ENCODE measurements at regions not wholly inside any gene's neighbourhood (a gene's known extent, or its start where the extent isn't known, plus 50 kb on each side); places are given as distances from the start of the nearest gene placed in this dataset.

- no peak overlapping the region for H3K4me3 ChIP-seq (ENCODE audit: low read depth, low read length)
- no peak for TF ChIP-seq CTCF (IDR thresholded peaks at IDR 0.05; ENCODE audit: insufficient read depth, low read length, severe bottlenecking)
- FAIRE-seq (no peak), DNase-seq (ENCODE audit: low read depth) (no peak)
- no peaks in the 10 kb centered on the region for H3K36me3 ChIP-seq (ENCODE audit: control insufficient read depth, insufficient read depth, low read length)
- H3K27me3 ChIP-seq (ENCODE audit: control insufficient read depth, insufficient read depth, low read length): no peaks in the 10 kb centered on the region
These were observed 214.4 kb downstream of the GLI2 start for GRCh38 chr2:120949957-120950590.

GRCh38 chr2:120951693-120952092, 216.0 kb downstream of the GLI2 start:
- no peak for TF ChIP-seq CTCF (IDR thresholded peaks at IDR 0.05; ENCODE audit: insufficient read depth, low read length, severe bottlenecking)
- FAIRE-seq (no peak), DNase-seq (ENCODE audit: low read depth) (no peak)
- no peak overlapping the region for H3K4me3 ChIP-seq (ENCODE audit: low read depth, low read length)
- no peaks in the 10 kb centered on the region for H3K27me3 ChIP-seq (ENCODE audit: control insufficient read depth, insufficient read depth, low read length)
- no peaks in the 10 kb centered on the region for H3K36me3 ChIP-seq (ENCODE audit: control insufficient read depth, insufficient read depth, low read length)

GRCh38 chr2:120952318-120952717, 216.7 kb downstream of the GLI2 start:
- Histone ChIP-seq H3K4me3 (ENCODE audit: low read depth, low read length) (no peak overlapping the region), H3K36me3 (ENCODE audit: control insufficient read depth, insufficient read depth, low read length) (no peaks in the 10 kb centered on the region), H3K27me3 (ENCODE audit: control insufficient read depth, insufficient read depth, low read length) (no peaks in the 10 kb centered on the region)
- DNase-seq (ENCODE audit: low read depth) (no peak), FAIRE-seq (no peak)
- TF ChIP-seq CTCF (IDR thresholded peaks at IDR 0.05; ENCODE audit: insufficient read depth, low read length, severe bottlenecking): no peak

- FAIRE-seq (no peak), DNase-seq (ENCODE audit: low read depth) (no peak)
- Histone ChIP-seq H3K36me3 (ENCODE audit: control insufficient read depth, insufficient read depth, low read length) (no peaks in the 10 kb centered on the region), H3K4me3 (ENCODE audit: low read depth, low read length) (no peak overlapping the region), H3K27me3 (ENCODE audit: control insufficient read depth, insufficient read depth, low read length) (no peaks in the 10 kb centered on the region)
- TF ChIP-seq CTCF (IDR thresholded peaks at IDR 0.05; ENCODE audit: insufficient read depth, low read length, severe bottlenecking): no peak
These were observed 217.5 kb downstream of the GLI2 start for GRCh38 chr2:120953066-120953756.

GRCh38 chr2:120953843-120954584, 218.3 kb downstream of the GLI2 start:
- FAIRE-seq (no peak), DNase-seq (ENCODE audit: low read depth) (no peak)
- Histone ChIP-seq H3K4me3 (ENCODE audit: low read depth, low read length) (no peak overlapping the region), H3K36me3 (ENCODE audit: control insufficient read depth, insufficient read depth, low read length) (no peaks in the 10 kb centered on the region), H3K27me3 (ENCODE audit: control insufficient read depth, insufficient read depth, low read length) (no peaks in the 10 kb centered on the region)
- no peak for TF ChIP-seq CTCF (IDR thresholded peaks at IDR 0.05; ENCODE audit: insufficient read depth, low read length, severe bottlenecking)
